SK-N-SH treated with all-trans-retinoic acid at 6 μM for 48 hours (cell line): ENCODE measurements at regions not wholly inside any gene's neighbourhood (a gene's known extent, or its start where the extent isn't known, plus 50 kb on each side); places are given as distances from the start of the nearest gene placed in this dataset.

ENCODE experiments used
- BACH2 ChIP-seq: fragments of 250-450 bp; sonication (Bioruptor Pico); IDR thresholded peaks from 2 replicates; pipeline ENCODE4 v1.9.0; 2021; ENCODE audit warnings: mild to moderate bottlenecking, borderline replicate concordance
- ISL1 ChIP-seq: fragments of 250-450 bp; sonication (Bioruptor Pico); IDR thresholded peaks from 2 replicates; pipeline ENCODE4 v2.1.2; 2022; ENCODE audit warnings: mild to moderate bottlenecking, moderate library complexity
- OSR1 ChIP-seq: fragments of 250-450 bp; sonication (Bioruptor Pico); IDR thresholded peaks from 2 replicates; pipeline ENCODE4 v1.8.0; 2022; ENCODE audit warnings: moderate library complexity, mild to moderate bottlenecking, inconsistent platforms
- POU6F1 ChIP-seq: fragments of 250-450 bp; sonication (Bioruptor Pico); IDR thresholded peaks from 2 replicates; pipeline ENCODE4 v1.8.0; 2021; ENCODE audit warnings: low read depth, mild to moderate bottlenecking, moderate library complexity, borderline replicate concordance
- PPARA ChIP-seq: fragments of 250-450 bp; sonication (Bioruptor Pico); IDR thresholded peaks from 2 replicates; pipeline ENCODE4 v1.5.0; 2020; ENCODE audit warnings: mild to moderate bottlenecking, borderline replicate concordance
- TSHZ2 ChIP-seq: fragments of 250-450 bp; sonication (Bioruptor Pico); IDR thresholded peaks from 2 replicates; pipeline ENCODE4 v1.5.0; 2020; ENCODE audit warnings: mild to moderate bottlenecking, moderate library complexity
- ZNF70 ChIP-seq: fragments of 450-650 bp; formaldehyde crosslinking; IDR thresholded peaks from 2 replicates; pipeline ENCODE4 v1.5.0; 2020; ENCODE audit warnings: mild to moderate bottlenecking, moderate library complexity

- no peak for TF ChIP-seq ISL1
- TF ChIP-seq PPARA (CRISPR knock-in tag): no peak
- TF ChIP-seq ZNF70: no peak
- no peak for TF ChIP-seq POU6F1
- TF ChIP-seq OSR1: no peak
- TF ChIP-seq TSHZ2: no peak
- TF ChIP-seq BACH2 (CRISPR knock-in tag): no peak
Measured at GRCh38 chr2:14348247-14348646, 284.3 kb upstream of the LRATD1 start.
